Loucy (cell line): ENCODE measurements at regions not wholly inside any gene's neighbourhood (a gene's known extent, or its start where the extent isn't known, plus 50 kb on each side); places are given as distances from the start of the nearest gene placed in this dataset.

Experiments used
- H2AFZ ChIP-seq: fragments of 200-600 bp; sonication (generic); 2 replicates; pipeline ENCODE4 v1.6.0; 2016; ENCODE audit warnings: antibody characterized with exemption, mild to moderate bottlenecking, low read length, moderate library complexity
- H3F3A ChIP-seq: fragments of 200-600 bp; 2 replicates; pipeline ENCODE4 v1.6.0; 2016; ENCODE audit warnings: antibody characterized with exemption, low read depth, mild to moderate bottlenecking
- H3K27me3 ChIP-seq: fragments of 200-600 bp; sonication (generic); 2 replicates; pipeline ENCODE4 v1.6.1; 2014; ENCODE audit warnings: low read length, mild to moderate bottlenecking; ENCODE audit not compliant: insufficient read depth, poor library complexity, severe bottlenecking
- H3K36me3 ChIP-seq: fragments of 200-600 bp; sonication (generic); 2 replicates; pipeline ENCODE4 v1.6.1; 2016; ENCODE audit warnings: low read length; ENCODE audit not compliant: insufficient read depth
- H3K4me1 ChIP-seq: fragments of 200-600 bp; sonication (generic); 2 replicates; pipeline ENCODE4 v1.5.1; 2014; ENCODE audit warnings: low read length, mild to moderate bottlenecking; ENCODE audit not compliant: insufficient read depth, poor library complexity, severe bottlenecking
- H3K4me2 ChIP-seq: fragments of 200-600 bp; sonication (generic); 2 replicates; pipeline ENCODE4 v1.6.0; 2014; ENCODE audit warnings: antibody characterized with exemption, low read length, low read depth, mild to moderate bottlenecking; ENCODE audit not compliant: poor library complexity, severe bottlenecking
- H3K4me3 ChIP-seq: fragments of 200-600 bp; sonication (generic); 2 replicates; pipeline ENCODE4 v1.5.1; 2014; ENCODE audit warnings: low read length, mild to moderate bottlenecking, mixed read lengths; ENCODE audit not compliant: poor library complexity, severe bottlenecking
- H3K79me2 ChIP-seq: fragments of 200-600 bp; sonication (generic); 2 replicates; pipeline ENCODE4 v1.6.1; 2014; ENCODE audit warnings: low read length; ENCODE audit not compliant: insufficient read depth
- H3K9ac ChIP-seq: fragments of 200-600 bp; sonication (generic); 2 replicates; pipeline ENCODE4 v1.6.0; 2014; ENCODE audit warnings: mild to moderate bottlenecking, low read depth, low read length, moderate library complexity; ENCODE audit not compliant: poor library complexity, severe bottlenecking
- H3K9me2 ChIP-seq: fragments of 200-600 bp; sonication (generic); replicated peaks from 2 replicates; pipeline ENCODE4 v1.6.1; 2016; ENCODE audit warnings: low read depth, low read length, mixed read lengths
- H3K9me3 ChIP-seq: fragments of 200-600 bp; sonication (generic); 2 replicates; pipeline ENCODE4 v1.6.1; 2014; ENCODE audit warnings: mild to moderate bottlenecking, antibody characterized with exemption, low read length, low read depth; ENCODE audit not compliant: insufficient read depth
- H4K20me1 ChIP-seq: fragments of 200-600 bp; sonication (generic); 2 replicates; pipeline ENCODE4 v1.6.0; 2014; ENCODE audit warnings: antibody characterized with exemption, low read length, mild to moderate bottlenecking; ENCODE audit not compliant: insufficient read depth, poor library complexity, severe bottlenecking
- EZH2phosphoT487 ChIP-seq: fragments of 200-600 bp; IDR thresholded peaks from 2 replicates; pipeline ENCODE4 v1.6.1; 2018; ENCODE audit warnings: antibody characterized with exemption, mild to moderate bottlenecking, moderate library complexity, borderline replicate concordance
- TF ChIP-seq, protein P1 (sequence below): fragments of 200-600 bp; sonication (generic); conservative IDR thresholded peaks from 2 replicates; pipeline ENCODE4 v1.5.1; 2014; ENCODE audit warnings: mild to moderate bottlenecking, antibody characterized with exemption, low read length

DNA sequence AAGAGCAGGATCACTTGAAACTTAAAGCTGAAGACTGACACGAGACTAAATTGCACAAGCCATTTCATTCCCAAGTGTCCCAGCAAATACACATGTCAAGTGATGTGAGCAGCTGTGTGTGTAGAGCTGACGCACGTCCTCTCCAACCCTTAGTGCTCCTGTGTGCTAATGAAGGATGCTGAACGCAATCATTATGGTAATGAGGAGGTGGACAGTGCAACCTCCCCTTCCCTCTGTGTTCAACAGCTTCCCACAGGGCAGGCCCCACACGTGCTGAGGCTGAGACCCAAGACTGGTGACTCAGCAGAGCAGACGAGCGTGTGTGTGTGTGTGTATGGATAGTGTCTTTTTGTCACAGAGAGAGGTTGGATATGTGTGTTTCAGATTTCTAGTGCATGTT, 702.1 kb downstream of the SEMA5A start:
- H4K20me1 ChIP-seq = no peaks in the 10 kb centered on the region
- no peak overlapping the region for H3K9ac ChIP-seq
- no peaks in the 10 kb centered on the region; the same call in 1 of the 2 replicates for H3K9me3 ChIP-seq
- H3K4me3 ChIP-seq = no peak overlapping the region
- H3K79me2 ChIP-seq = no peaks in the 10 kb centered on the region
- no peak for TF ChIP-seq EZH2phosphoT487
- TF ChIP-seq, protein P1, sequence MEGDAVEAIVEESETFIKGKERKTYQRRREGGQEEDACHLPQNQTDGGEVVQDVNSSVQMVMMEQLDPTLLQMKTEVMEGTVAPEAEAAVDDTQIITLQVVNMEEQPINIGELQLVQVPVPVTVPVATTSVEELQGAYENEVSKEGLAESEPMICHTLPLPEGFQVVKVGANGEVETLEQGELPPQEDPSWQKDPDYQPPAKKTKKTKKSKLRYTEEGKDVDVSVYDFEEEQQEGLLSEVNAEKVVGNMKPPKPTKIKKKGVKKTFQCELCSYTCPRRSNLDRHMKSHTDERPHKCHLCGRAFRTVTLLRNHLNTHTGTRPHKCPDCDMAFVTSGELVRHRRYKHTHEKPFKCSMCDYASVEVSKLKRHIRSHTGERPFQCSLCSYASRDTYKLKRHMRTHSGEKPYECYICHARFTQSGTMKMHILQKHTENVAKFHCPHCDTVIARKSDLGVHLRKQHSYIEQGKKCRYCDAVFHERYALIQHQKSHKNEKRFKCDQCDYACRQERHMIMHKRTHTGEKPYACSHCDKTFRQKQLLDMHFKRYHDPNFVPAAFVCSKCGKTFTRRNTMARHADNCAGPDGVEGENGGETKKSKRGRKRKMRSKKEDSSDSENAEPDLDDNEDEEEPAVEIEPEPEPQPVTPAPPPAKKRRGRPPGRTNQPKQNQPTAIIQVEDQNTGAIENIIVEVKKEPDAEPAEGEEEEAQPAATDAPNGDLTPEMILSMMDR = no peak
- no peaks in the 10 kb centered on the region for H3K36me3 ChIP-seq
- H3K4me2 ChIP-seq = no peak overlapping the region
- H3K27me3 ChIP-seq = no peaks in the 10 kb centered on the region
- H3K4me1 ChIP-seq = no peaks in the 10 kb centered on the region
- H2AFZ ChIP-seq = no peak overlapping the region
- no peaks in the 10 kb centered on the region for H3F3A ChIP-seq
- no peaks in the 10 kb centered on the region for H3K9me2 ChIP-seq

DNA sequence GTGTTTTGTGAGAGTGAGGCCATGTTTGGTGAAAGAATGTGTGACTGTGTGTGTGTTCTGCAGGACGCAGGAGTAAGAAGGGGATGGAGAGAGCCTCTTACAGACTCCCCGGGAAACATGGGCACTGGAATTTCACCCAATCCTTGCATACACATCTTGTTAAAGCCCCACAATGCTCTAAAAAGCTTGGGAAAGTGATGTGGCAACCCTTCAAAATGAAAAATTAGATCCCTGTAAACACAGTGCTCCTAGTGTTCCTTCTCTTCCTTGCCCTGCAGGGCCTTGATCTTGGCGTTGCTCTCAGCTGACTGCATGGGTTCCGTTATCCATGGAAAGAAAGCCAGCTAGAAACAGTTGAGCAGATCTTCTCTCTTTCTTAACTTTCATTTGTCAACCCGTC, 701.7 kb downstream of the SEMA5A start:
- Histone ChIP-seq H4K20me1 (no peaks in the 10 kb centered on the region), H3F3A (no peaks in the 10 kb centered on the region), H3K9me3 (no peaks in the 10 kb centered on the region; the same call in 1 of the 2 replicates), H3K4me1 (no peaks in the 10 kb centered on the region), H3K36me3 (no peaks in the 10 kb centered on the region), H3K9me2 (no peaks in the 10 kb centered on the region), H2AFZ (no peak overlapping the region), H3K4me2 (no peak overlapping the region), H3K4me3 (no peak overlapping the region), H3K79me2 (no peaks in the 10 kb centered on the region), H3K9ac (no peak overlapping the region), H3K27me3 (no peaks in the 10 kb centered on the region)
- TF ChIP-seq, protein P1 = no peak
- TF ChIP-seq EZH2phosphoT487 = no peak

DNA sequence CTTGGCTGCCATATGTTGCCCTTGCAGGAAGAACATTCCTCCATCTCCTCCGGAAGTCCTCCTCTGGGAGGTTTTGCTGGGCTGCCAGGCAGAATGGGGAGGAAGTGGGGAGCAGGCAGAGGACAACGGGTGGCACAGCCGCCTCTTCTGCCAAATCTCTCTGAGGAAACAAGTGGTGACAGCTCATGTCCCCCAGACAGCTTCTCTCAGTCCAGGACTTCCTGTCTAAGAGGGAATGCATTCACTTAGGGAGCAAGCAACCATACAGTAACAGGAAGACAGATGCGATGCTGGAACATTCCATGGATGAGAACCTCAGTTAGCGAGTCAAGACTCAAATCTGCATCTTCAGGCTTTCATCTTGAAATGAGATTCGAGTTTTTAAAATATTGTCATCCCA, 701.0 kb downstream of the SEMA5A start:
- H3K4me1 ChIP-seq = no peaks in the 10 kb centered on the region
- H3K9me2 ChIP-seq = no peaks in the 10 kb centered on the region
- TF ChIP-seq, protein P1 = no peak
- TF ChIP-seq EZH2phosphoT487 = no peak
- no peaks in the 10 kb centered on the region; the same call in 1 of the 2 replicates for H3K9me3 ChIP-seq
- no peak overlapping the region for H3K4me3 ChIP-seq
- no peaks in the 10 kb centered on the region for H3K79me2 ChIP-seq
- no peak overlapping the region for H3K9ac ChIP-seq
- H3K4me2 ChIP-seq = no peak overlapping the region
- H4K20me1 ChIP-seq = no peaks in the 10 kb centered on the region
- H3K36me3 ChIP-seq = no peaks in the 10 kb centered on the region
- H2AFZ ChIP-seq = no peak overlapping the region
- H3F3A ChIP-seq = no peaks in the 10 kb centered on the region
- no peaks in the 10 kb centered on the region for H3K27me3 ChIP-seq
